Memory B cell (primary cell): ENCODE measurements at regions not wholly inside any gene's neighbourhood (a gene's known extent, or its start where the extent isn't known, plus 50 kb on each side); places are given as distances from the start of the nearest gene placed in this dataset.

Source experiments
- ATAC-seq: fragments of 150-1000 bp; cut with Tn5 transposase; 2 replicates; pipeline ENCODE4 v1.10.0; 2021; ENCODE audit warnings: low read depth, mild to moderate bottlenecking, moderate library complexity
- DNase-seq, 2 donors: peaks; one replicate each; pipeline ENCODE4 v3.0.0; 2022; ENCODE audit warnings: low spot score in 2 of 2
- H3K27ac Mint-ChIP-seq: one replicate; pipeline ENCODE4 v1.8.0; 2022; ENCODE audit warnings: mild to moderate bottlenecking, moderate library complexity, mixed read lengths
- H3K27me3 Mint-ChIP-seq: one replicate; pipeline ENCODE4 v1.8.0; 2022; ENCODE audit warnings: mixed read lengths
- H3K36me3 Mint-ChIP-seq: one replicate; pipeline ENCODE4 v1.8.0; 2022; ENCODE audit warnings: mild to moderate bottlenecking, mixed read lengths
- H3K4me1 Mint-ChIP-seq: one replicate; pipeline ENCODE4 v1.8.0; 2022; ENCODE audit warnings: mixed read lengths
- H3K4me3 Mint-ChIP-seq: one replicate; pipeline ENCODE4 v1.8.0; 2022; ENCODE audit warnings: mild to moderate bottlenecking, moderate library complexity, mixed read lengths
- H3K9me3 Mint-ChIP-seq: one replicate; pipeline ENCODE4 v1.8.0; 2022; ENCODE audit warnings: mixed read lengths

- DNase-seq = no peak
- Mint-ChIP-seq H3K36me3 (peaks cover 3% of the 10 kb centered on the region), H3K9me3 (no peaks in the 10 kb centered on the region), H3K27ac (no peak overlapping the region), H3K4me1 (no peaks in the 10 kb centered on the region), H3K4me3 (no peak overlapping the region), H3K27me3 (no peaks in the 10 kb centered on the region)
- no peak for ATAC-seq
Measured at GRCh38 chr1:56202796-56203492, 376.4 kb downstream of the PLPP3 start.

- Mint-ChIP-seq H3K36me3 (peaks cover 3% of the 10 kb centered on the region), H3K27ac (no peak overlapping the region), H3K4me3 (no peak overlapping the region), H3K9me3 (no peaks in the 10 kb centered on the region), H3K4me1 (no peaks in the 10 kb centered on the region), H3K27me3 (no peaks in the 10 kb centered on the region)
- DNase-seq = no peak
- no peak for ATAC-seq
Measured at GRCh38 chr1:56202186-56202585, 377.2 kb downstream of the PLPP3 start.

GRCh38 chr1:56200896-56201295 lies 378.5 kb downstream of the PLPP3 start:
- H3K4me1 Mint-ChIP-seq = no peaks in the 10 kb centered on the region
- no peak overlapping the region for H3K27ac Mint-ChIP-seq
- H3K4me3 Mint-ChIP-seq = no peak overlapping the region
- H3K9me3 Mint-ChIP-seq = no peaks in the 10 kb centered on the region
- no peaks in the 10 kb centered on the region for H3K27me3 Mint-ChIP-seq
- no peaks in the 10 kb centered on the region for H3K36me3 Mint-ChIP-seq
- no peak for DNase-seq
- no peak for ATAC-seq

GRCh38 chr1:56200442-56200841 lies 378.9 kb downstream of the PLPP3 start:
- Mint-ChIP-seq H3K4me1 (no peaks in the 10 kb centered on the region), H3K4me3 (no peak overlapping the region), H3K27me3 (no peaks in the 10 kb centered on the region), H3K9me3 (no peaks in the 10 kb centered on the region), H3K36me3 (no peaks in the 10 kb centered on the region), H3K27ac (no peak overlapping the region)
- ATAC-seq (no peak), DNase-seq (no peak)

GRCh38 chr1:56199956-56200355 lies 379.4 kb downstream of the PLPP3 start:
- Mint-ChIP-seq H3K9me3 (no peaks in the 10 kb centered on the region), H3K4me1 (no peaks in the 10 kb centered on the region), H3K36me3 (no peaks in the 10 kb centered on the region), H3K27ac (no peak overlapping the region), H3K4me3 (no peak overlapping the region), H3K27me3 (no peaks in the 10 kb centered on the region)
- ATAC-seq (no peak), DNase-seq (no peak)

GRCh38 chr1:56199061-56199460 lies 380.3 kb downstream of the PLPP3 start:
- no peak for DNase-seq
- ATAC-seq = no peak
- Mint-ChIP-seq H3K27me3 (no peaks in the 10 kb centered on the region), H3K36me3 (no peaks in the 10 kb centered on the region), H3K9me3 (no peaks in the 10 kb centered on the region), H3K4me1 (no peaks in the 10 kb centered on the region), H3K27ac (no peak overlapping the region), H3K4me3 (no peak overlapping the region)

GRCh38 chr1:56197946-56198345 lies 381.4 kb downstream of the PLPP3 start:
- Mint-ChIP-seq H3K9me3 (no peaks in the 10 kb centered on the region), H3K27me3 (peaks cover 2% of the 10 kb centered on the region), H3K4me3 (no peak overlapping the region), H3K27ac (no peak overlapping the region), H3K4me1 (no peaks in the 10 kb centered on the region), H3K36me3 (no peaks in the 10 kb centered on the region)
- DNase-seq (no peak), ATAC-seq (no peak)

- Mint-ChIP-seq H3K36me3 (no peaks in the 10 kb centered on the region), H3K27me3 (peaks cover 3% of the 10 kb centered on the region), H3K27ac (no peak overlapping the region), H3K4me1 (no peaks in the 10 kb centered on the region), H3K9me3 (no peaks in the 10 kb centered on the region), H3K4me3 (no peak overlapping the region)
- ATAC-seq = no peak
- DNase-seq = no peak
Measured at GRCh38 chr1:56196839-56197238, 382.5 kb downstream of the PLPP3 start.

- Mint-ChIP-seq H3K4me3 (no peak overlapping the region), H3K27ac (no peak overlapping the region), H3K9me3 (no peaks in the 10 kb centered on the region), H3K36me3 (no peaks in the 10 kb centered on the region), H3K4me1 (no peaks in the 10 kb centered on the region), H3K27me3 (peaks cover 5% of the 10 kb centered on the region)
- DNase-seq (no peak), ATAC-seq (no peak)
Measured at GRCh38 chr1:56194701-56195300, 384.6 kb downstream of the PLPP3 start.

GRCh38 chr1:56193656-56194055 lies 385.7 kb downstream of the PLPP3 start:
- H3K4me1 Mint-ChIP-seq = no peaks in the 10 kb centered on the region
- H3K4me3 Mint-ChIP-seq = no peak overlapping the region
- DNase-seq (no peak), ATAC-seq (no peak)
- no peaks in the 10 kb centered on the region for H3K36me3 Mint-ChIP-seq
- no peaks in the 10 kb centered on the region for H3K9me3 Mint-ChIP-seq
- peaks cover 5% of the 10 kb centered on the region for H3K27me3 Mint-ChIP-seq
- H3K27ac Mint-ChIP-seq = no peak overlapping the region

GRCh38 chr1:56191369-56191768 lies 388.0 kb downstream of the PLPP3 start:
- Mint-ChIP-seq H3K36me3 (no peaks in the 10 kb centered on the region), H3K27me3 (peaks cover 5% of the 10 kb centered on the region), H3K27ac (no peak overlapping the region), H3K4me3 (no peak overlapping the region), H3K4me1 (no peaks in the 10 kb centered on the region), H3K9me3 (no peaks in the 10 kb centered on the region)
- ATAC-seq (no peak), DNase-seq (no peak)

- Mint-ChIP-seq H3K4me3 (no peak overlapping the region), H3K9me3 (no peaks in the 10 kb centered on the region), H3K4me1 (no peaks in the 10 kb centered on the region), H3K36me3 (no peaks in the 10 kb centered on the region), H3K27ac (no peak overlapping the region), H3K27me3 (peaks cover 5% of the 10 kb centered on the region)
- ATAC-seq (no peak), DNase-seq (no peak)
Measured at GRCh38 chr1:56190806-56191365, 388.5 kb downstream of the PLPP3 start.

- DNase-seq (no peak), ATAC-seq (no peak)
- Mint-ChIP-seq H3K27ac (no peak overlapping the region), H3K4me3 (no peak overlapping the region), H3K4me1 (no peaks in the 10 kb centered on the region), H3K27me3 (peaks cover 5% of the 10 kb centered on the region), H3K36me3 (no peaks in the 10 kb centered on the region), H3K9me3 (no peaks in the 10 kb centered on the region)
Measured at GRCh38 chr1:56189946-56190805, 389.2 kb downstream of the PLPP3 start.

- Mint-ChIP-seq H3K4me1 (no peaks in the 10 kb centered on the region), H3K27me3 (peaks cover 5% of the 10 kb centered on the region), H3K4me3 (no peak overlapping the region), H3K9me3 (no peaks in the 10 kb centered on the region), H3K36me3 (no peaks in the 10 kb centered on the region), H3K27ac (no peak overlapping the region)
- DNase-seq = no peak
- ATAC-seq = no peak
Measured at GRCh38 chr1:56189454-56189853, 389.9 kb downstream of the PLPP3 start.
